HL-60 (cell line): ENCODE measurements at regions not wholly inside any gene's neighbourhood (a gene's known extent, or its start where the extent isn't known, plus 50 kb on each side); places are given as distances from the start of the nearest gene placed in this dataset.

Experiments used
- GABPA ChIP-seq: IDR thresholded peaks from 2 replicates; pipeline ENCODE4 v1.6.1; 2012; ENCODE audit warnings: low read depth
- POLR2AphosphoS5 ChIP-seq: IDR thresholded peaks from 2 replicates; pipeline ENCODE4 v1.6.1; 2012; ENCODE audit warnings: low read depth

- TF ChIP-seq POLR2AphosphoS5: no peak
- no peak for TF ChIP-seq GABPA
These were observed 158.9 kb upstream of the BTG1 start for GRCh38 chr12:92304371-92305055.
